ENCODE measurements at regions not wholly inside any gene's neighbourhood (a gene's known extent, or its start where the extent isn't known, plus 50 kb on each side); places are given as distances from the start of the nearest gene placed in this dataset.

GRCh38 chr5:15073453-15073852 is 201.9 kb upstream of the ANKH start:
- H3K27me3 Mint-ChIP-seq (ENCODE audit: low read depth): peaks cover 5% of the 10 kb centered on the region
- H3K4me3 Mint-ChIP-seq: no peak overlapping the region
- ATAC-seq (replicated peaks in 1 of 2) (no peak), DNase-seq (no peak)
- H3K27ac Mint-ChIP-seq: no peak overlapping the region
- H3K36me3 Mint-ChIP-seq (ENCODE audit: insufficient read depth in 2 of 2): no peaks in the 10 kb centered on the region
- no peaks in the 10 kb centered on the region for H3K9me3 Mint-ChIP-seq
- no peaks in the 10 kb centered on the region for H3K4me1 Mint-ChIP-seq (ENCODE audit: low read depth)

GRCh38 chr5:15070907-15071306 is 199.3 kb upstream of the ANKH start:
- H3K27ac Mint-ChIP-seq: no peak overlapping the region
- no peak for ATAC-seq (replicated peaks in 1 of 2)
- no peak for DNase-seq
- H3K27me3 Mint-ChIP-seq (ENCODE audit: low read depth): no peaks in the 10 kb centered on the region
- no peaks in the 10 kb centered on the region for H3K4me1 Mint-ChIP-seq (ENCODE audit: low read depth)
- peaks cover 0 to 5% of the 10 kb centered on the region in 2 donors for H3K9me3 Mint-ChIP-seq
- H3K4me3 Mint-ChIP-seq: no peak overlapping the region
- no peaks in the 10 kb centered on the region for H3K36me3 Mint-ChIP-seq (ENCODE audit: insufficient read depth in 2 of 2)

DNA sequence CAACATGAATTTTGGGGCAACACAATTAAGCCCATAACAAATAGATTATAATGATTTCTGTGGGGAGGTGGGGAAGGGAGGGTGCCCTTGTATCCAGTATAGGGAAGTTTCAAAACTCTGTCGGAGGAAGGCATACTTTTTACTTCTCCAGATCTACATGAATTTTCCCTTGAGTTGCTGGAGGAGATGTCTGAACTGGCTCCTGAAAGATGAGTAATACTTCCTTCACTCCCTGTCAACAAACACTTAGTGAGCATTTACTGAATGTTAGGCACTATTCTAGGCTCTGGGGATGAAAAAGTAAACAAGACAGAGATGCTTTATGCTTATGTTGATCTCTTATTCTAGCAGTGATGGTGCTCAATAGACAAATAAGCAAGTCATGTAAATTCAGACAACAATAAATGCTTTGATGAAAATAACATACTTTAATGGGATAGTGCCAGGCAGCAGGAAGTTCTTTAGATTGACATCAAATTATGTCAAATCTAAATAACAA is 197.9 kb upstream of the ANKH start:
- H3K9me3 Mint-ChIP-seq: peaks cover 4 to 5% of the 10 kb centered on the region in 2 donors
- no peak overlapping the region for H3K4me3 Mint-ChIP-seq
- DNase-seq (no peak), ATAC-seq (replicated peaks in 1 of 2) (no peak)
- H3K27me3 Mint-ChIP-seq (ENCODE audit: low read depth): peaks cover 6% of the 10 kb centered on the region
- H3K4me1 Mint-ChIP-seq (ENCODE audit: low read depth): no peaks in the 10 kb centered on the region
- H3K36me3 Mint-ChIP-seq (ENCODE audit: insufficient read depth in 2 of 2): no peaks in the 10 kb centered on the region
- no peak overlapping the region for H3K27ac Mint-ChIP-seq

- H3K27me3 Mint-ChIP-seq (ENCODE audit: low read depth): peaks cover 6% of the 10 kb centered on the region
- H3K36me3 Mint-ChIP-seq (ENCODE audit: insufficient read depth in 2 of 2): no peaks in the 10 kb centered on the region
- H3K27ac Mint-ChIP-seq: no peak overlapping the region
- peaks cover 5 to 6% of the 10 kb centered on the region in 2 donors for H3K9me3 Mint-ChIP-seq
- no peaks in the 10 kb centered on the region for H3K4me1 Mint-ChIP-seq (ENCODE audit: low read depth)
- ATAC-seq (replicated peaks in 1 of 2) (no peak), DNase-seq (no peak)
- no peak overlapping the region for H3K4me3 Mint-ChIP-seq
Observed at GRCh38 chr5:15065091-15065490, 193.5 kb upstream of the ANKH start.

- no peak overlapping the region for H3K27ac Mint-ChIP-seq
- peaks cover 5 to 6% of the 10 kb centered on the region in 2 donors for H3K9me3 Mint-ChIP-seq
- H3K27me3 Mint-ChIP-seq (ENCODE audit: low read depth): peaks cover 6% of the 10 kb centered on the region
- no peak overlapping the region for H3K4me3 Mint-ChIP-seq
- ATAC-seq (replicated peaks in 1 of 2) (no peak), DNase-seq (no peak)
- no peaks in the 10 kb centered on the region for H3K4me1 Mint-ChIP-seq (ENCODE audit: low read depth)
- no peaks in the 10 kb centered on the region for H3K36me3 Mint-ChIP-seq (ENCODE audit: insufficient read depth in 2 of 2)
Observed at GRCh38 chr5:15064396-15064795, 192.8 kb upstream of the ANKH start.

- Mint-ChIP-seq H3K9me3 (peaks cover 3 to 4% of the 10 kb centered on the region in 2 donors), H3K4me3 (no peak overlapping the region), H3K27ac (no peak overlapping the region), H3K4me1 (ENCODE audit: low read depth) (no peaks in the 10 kb centered on the region), H3K27me3 (ENCODE audit: low read depth) (peaks cover 6% of the 10 kb centered on the region), H3K36me3 (ENCODE audit: insufficient read depth in 2 of 2) (no peaks in the 10 kb centered on the region)
- DNase-seq (no peak), ATAC-seq (replicated peaks in 1 of 2) (no peak)
Observed at GRCh38 chr5:15056988-15057592, 185.5 kb upstream of the ANKH start.

DNA sequence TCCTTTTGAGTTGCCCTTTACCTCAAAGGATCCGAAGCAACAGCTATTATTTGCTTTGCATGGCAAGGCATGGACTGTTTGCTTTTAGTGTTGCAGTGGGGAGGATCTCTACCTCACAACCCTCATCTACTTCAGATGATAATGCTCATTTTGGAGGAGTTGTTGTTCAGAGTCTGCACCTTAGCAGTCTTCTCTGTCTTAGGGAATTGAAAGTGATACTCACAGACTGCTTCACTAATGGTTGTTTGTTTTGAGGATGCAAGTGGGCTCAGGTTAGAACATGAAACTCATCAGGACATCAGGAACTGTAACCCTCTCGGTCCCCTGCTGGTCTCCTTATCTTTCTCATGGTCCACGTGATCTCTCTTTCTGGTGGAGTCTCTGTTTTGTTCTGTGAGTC is 172.9 kb upstream of the ANKH start:
- Mint-ChIP-seq H3K27ac (no peak overlapping the region), H3K27me3 (ENCODE audit: low read depth) (peaks cover 10% of the 10 kb centered on the region), H3K4me3 (no peak overlapping the region), H3K4me1 (ENCODE audit: low read depth) (no peaks in the 10 kb centered on the region), H3K9me3 (peaks cover 0 to 1% of the 10 kb centered on the region in 2 donors), H3K36me3 (ENCODE audit: insufficient read depth in 2 of 2) (peaks cover 0 to under 1% of the 10 kb centered on the region in 2 donors)
- ATAC-seq (replicated peaks in 1 of 2) (no peak), DNase-seq (no peak)

- DNase-seq: no peak
- H3K4me3 Mint-ChIP-seq: no peak overlapping the region
- H3K9me3 Mint-ChIP-seq: peaks cover 4 to 5% of the 10 kb centered on the region in 2 donors
- H3K27me3 Mint-ChIP-seq (ENCODE audit: low read depth): peaks cover 11% of the 10 kb centered on the region
- H3K27ac Mint-ChIP-seq: no peak overlapping the region
- no peaks in the 10 kb centered on the region for H3K4me1 Mint-ChIP-seq (ENCODE audit: low read depth)
- ATAC-seq (replicated peaks in 1 of 2): no peak
- H3K36me3 Mint-ChIP-seq (ENCODE audit: insufficient read depth in 2 of 2): peaks cover 0 to 5% of the 10 kb centered on the region in 2 donors
Observed at GRCh38 chr5:15037247-15037908, 165.8 kb upstream of the ANKH start.

DNA sequence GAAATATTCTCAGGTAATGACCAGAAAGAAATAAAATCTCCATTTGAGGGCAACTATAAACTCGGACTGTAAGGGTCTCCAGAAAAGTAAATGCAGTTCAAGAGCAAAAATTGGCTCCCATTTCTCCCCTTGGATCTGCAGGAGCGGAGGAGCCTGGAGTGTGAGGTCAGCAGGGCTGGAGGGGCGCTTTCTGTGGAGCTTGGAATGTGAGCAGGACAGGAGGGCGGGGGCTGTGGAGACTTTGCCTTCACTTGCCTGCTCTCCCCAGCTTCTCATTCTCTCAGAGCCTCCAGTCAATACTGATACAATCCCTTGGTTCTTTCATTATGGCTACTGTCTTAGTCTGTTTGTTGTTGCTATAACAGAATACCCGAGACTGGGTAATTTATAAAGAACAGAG is 162.8 kb upstream of the ANKH start:
- no peak overlapping the region for H3K4me3 Mint-ChIP-seq
- no peak overlapping the region for H3K27ac Mint-ChIP-seq
- no peak for DNase-seq

DNA sequence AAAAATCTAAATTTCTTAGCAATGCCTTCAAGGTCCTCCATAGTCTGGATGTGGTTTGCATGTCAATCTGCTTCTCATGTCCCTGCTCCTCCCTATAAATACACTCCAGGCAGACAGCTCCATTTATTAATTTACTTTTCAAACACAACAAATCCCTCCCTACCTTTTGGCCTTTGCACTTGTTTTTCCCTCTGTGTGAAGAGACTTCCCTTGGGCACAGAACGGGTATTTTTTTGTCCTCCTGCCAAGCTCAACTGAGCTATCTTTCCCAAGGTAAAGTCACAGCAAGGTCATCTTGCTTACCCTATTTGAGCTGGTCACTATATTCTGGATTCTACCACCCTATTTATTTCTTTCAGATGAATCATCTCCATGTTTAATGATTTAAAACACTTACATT is 159.6 kb upstream of the ANKH start:
- H3K9me3 Mint-ChIP-seq: no peaks in the 10 kb centered on the region
- no peak for ATAC-seq (replicated peaks in 1 of 2)
- H3K27ac Mint-ChIP-seq: no peak overlapping the region
- no peak for DNase-seq
- no peaks in the 10 kb centered on the region for H3K4me1 Mint-ChIP-seq (ENCODE audit: low read depth)
- no peak overlapping the region for H3K4me3 Mint-ChIP-seq
- H3K36me3 Mint-ChIP-seq (ENCODE audit: insufficient read depth in 2 of 2): peaks cover 0 to 2% of the 10 kb centered on the region in 2 donors
- H3K27me3 Mint-ChIP-seq (ENCODE audit: low read depth): peaks cover 47% of the 10 kb centered on the region

More for the DNA sequence above, 162.8 kb upstream of the ANKH start:
- Mint-ChIP-seq H3K36me3 (ENCODE audit: insufficient read depth in 2 of 2) (peaks cover 0 to 4% of the 10 kb centered on the region in 2 donors), H3K27me3 (ENCODE audit: low read depth) (peaks cover 16% of the 10 kb centered on the region), H3K4me1 (ENCODE audit: low read depth) (no peaks in the 10 kb centered on the region), H3K9me3 (peaks cover 3 to 4% of the 10 kb centered on the region in 2 donors)
- ATAC-seq (replicated peaks in 1 of 2): no peak

DNA sequence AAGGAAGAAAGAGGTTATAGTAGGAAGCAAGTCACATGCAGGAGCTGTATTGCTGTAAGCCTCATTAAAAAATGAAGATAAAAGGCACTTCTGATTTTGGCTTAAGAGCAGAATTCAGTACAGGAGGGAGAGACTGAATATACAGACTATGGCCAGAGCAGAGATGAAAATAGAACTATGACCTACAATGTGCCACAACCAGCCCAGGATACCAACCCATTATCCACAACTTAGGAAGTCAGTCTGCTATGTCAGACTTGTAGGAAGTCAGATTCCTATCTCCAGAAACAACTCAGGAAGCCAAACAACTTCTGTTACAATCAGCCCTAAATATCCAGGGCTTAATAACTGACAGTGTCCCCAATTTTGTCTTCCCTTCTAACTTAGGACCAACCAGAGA is 156.2 kb upstream of the ANKH start:
- no peak for ATAC-seq (replicated peaks in 1 of 2)
- Mint-ChIP-seq H3K9me3 (no peaks in the 10 kb centered on the region), H3K4me1 (ENCODE audit: low read depth) (no peaks in the 10 kb centered on the region), H3K36me3 (ENCODE audit: insufficient read depth in 2 of 2) (no peaks in the 10 kb centered on the region), H3K4me3 (no peak overlapping the region), H3K27ac (no peak overlapping the region), H3K27me3 (ENCODE audit: low read depth) (peaks cover 63% of the 10 kb centered on the region)
- no peak for DNase-seq

DNA sequence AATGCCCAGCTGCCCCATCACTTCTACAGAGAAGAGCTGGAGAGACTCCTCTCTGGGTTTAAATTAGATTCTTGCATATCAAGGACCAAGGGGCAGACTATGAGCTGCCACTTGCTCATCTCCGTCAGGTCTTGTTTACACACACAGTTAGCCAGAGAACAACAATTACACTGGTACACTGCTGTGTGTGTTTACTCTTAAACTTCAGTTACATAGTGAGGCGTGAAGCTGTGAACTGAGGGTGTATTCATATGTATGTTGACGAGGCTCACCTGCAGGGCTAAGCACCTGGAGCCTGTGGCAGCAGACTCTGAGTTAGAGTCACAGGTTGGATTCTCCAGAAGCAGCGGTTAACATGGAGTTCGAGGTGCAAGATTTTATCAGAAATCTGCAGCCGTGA is 155.4 kb upstream of the ANKH start:
- DNase-seq (no peak), ATAC-seq (replicated peaks in 1 of 2) (no peak)
- H3K9me3 Mint-ChIP-seq: no peaks in the 10 kb centered on the region
- no peaks in the 10 kb centered on the region for H3K4me1 Mint-ChIP-seq (ENCODE audit: low read depth)
- H3K4me3 Mint-ChIP-seq: no peak overlapping the region
- H3K27me3 Mint-ChIP-seq (ENCODE audit: low read depth): peaks cover 63% of the 10 kb centered on the region
- no peaks in the 10 kb centered on the region for H3K36me3 Mint-ChIP-seq (ENCODE audit: insufficient read depth in 2 of 2)
- H3K27ac Mint-ChIP-seq: no peak overlapping the region

DNA sequence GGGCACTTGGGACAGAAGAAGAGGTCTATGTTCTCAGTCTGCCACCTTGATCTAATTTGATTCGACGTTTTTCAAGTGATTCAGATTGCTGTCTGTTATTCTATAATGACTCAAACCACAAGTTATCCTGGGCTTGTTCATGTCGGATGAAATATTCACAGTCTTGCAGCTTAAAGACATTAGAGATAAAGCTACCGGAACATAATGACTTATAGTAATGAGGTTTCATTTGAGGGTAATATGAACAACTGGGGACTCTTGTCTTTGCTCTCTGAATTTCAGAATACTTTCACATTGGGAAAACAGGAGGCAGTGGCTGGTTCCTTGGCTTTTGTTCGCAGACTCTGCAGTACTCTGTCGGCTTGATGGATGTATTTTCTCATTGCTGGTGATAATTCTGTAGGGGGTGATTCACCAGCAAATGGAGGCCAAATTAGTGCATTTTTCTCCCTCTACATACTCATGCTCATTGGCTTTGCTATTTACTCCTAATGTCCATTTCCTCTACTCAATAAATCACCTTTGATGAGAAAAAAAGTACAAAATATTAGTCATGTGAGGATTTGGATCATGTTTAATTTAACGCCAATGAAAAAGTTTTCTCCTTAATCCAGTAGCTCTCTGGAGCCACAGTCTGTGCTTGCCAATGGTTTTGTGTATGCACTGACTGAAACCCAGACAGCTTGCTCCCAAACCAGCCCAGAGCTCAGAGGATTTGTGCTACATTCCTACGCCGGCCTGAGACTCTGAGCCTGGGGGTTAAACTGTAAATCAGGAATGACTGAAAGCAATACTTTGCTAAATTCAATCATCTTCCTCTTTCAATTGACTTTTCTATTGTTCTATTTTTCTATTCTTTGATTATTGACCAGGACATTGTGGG is 154.7 kb upstream of the ANKH start:
- peaks cover 63% of the 10 kb centered on the region for H3K27me3 Mint-ChIP-seq (ENCODE audit: low read depth)
- H3K36me3 Mint-ChIP-seq (ENCODE audit: insufficient read depth in 2 of 2): no peaks in the 10 kb centered on the region

More for the DNA sequence above, 154.7 kb upstream of the ANKH start:
- H3K4me3 Mint-ChIP-seq: no peak overlapping the region
- DNase-seq: no peak
- no peak for ATAC-seq (replicated peaks in 1 of 2)
- H3K27ac Mint-ChIP-seq: no peak overlapping the region
- no peaks in the 10 kb centered on the region for H3K4me1 Mint-ChIP-seq (ENCODE audit: low read depth)
- no peaks in the 10 kb centered on the region for H3K9me3 Mint-ChIP-seq

All from activated T-cell treated with anti-CD3 and anti-CD28 coated beads, Interleukin-2, amount 50 U/mL, for 72 hours (primary cell).